ENCODE measurements at regions not wholly inside any gene's neighbourhood (a gene's known extent, or its start where the extent isn't known, plus 50 kb on each side); places are given as distances from the start of the nearest gene placed in this dataset.
"Not testable (repeated sequence)": the region's sequence is repeated elsewhere in the genome, so short reads cannot be mapped to it uniquely, and the experiment has no call there.

DNA sequence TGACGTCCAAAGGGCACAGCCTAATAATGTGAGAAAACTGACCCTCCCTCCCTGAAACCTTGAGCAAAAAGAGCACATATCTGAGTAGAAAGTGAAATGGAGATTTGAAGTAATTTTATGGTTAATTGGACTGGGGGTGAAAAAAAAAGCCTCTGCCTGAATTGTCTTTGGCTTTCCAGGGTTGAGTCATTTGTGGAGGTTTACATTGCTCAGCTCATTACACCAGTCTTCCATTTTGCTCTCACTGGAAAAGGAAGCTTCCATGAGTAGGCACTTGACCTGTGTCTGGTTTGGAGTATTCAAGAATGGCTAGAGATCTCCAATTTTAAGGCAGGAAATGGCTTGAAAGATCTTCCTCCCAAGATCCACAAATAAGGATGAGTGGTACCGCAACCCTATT is 273.9 kb downstream of the PDCD6IP start:
- Mint-ChIP-seq H3K36me3 (ENCODE audit: insufficient read depth) (no peaks in the 10 kb centered on the region), H3K9me3 (no peaks in the 10 kb centered on the region), H3K27me3 (ENCODE audit: low read depth) (no peaks in the 10 kb centered on the region), H3K4me3 (no peak overlapping the region), H3K4me1 (ENCODE audit: low read depth) (no peaks in the 10 kb centered on the region)
- ATAC-seq (no peak), DNase-seq (no peak)

DNA sequence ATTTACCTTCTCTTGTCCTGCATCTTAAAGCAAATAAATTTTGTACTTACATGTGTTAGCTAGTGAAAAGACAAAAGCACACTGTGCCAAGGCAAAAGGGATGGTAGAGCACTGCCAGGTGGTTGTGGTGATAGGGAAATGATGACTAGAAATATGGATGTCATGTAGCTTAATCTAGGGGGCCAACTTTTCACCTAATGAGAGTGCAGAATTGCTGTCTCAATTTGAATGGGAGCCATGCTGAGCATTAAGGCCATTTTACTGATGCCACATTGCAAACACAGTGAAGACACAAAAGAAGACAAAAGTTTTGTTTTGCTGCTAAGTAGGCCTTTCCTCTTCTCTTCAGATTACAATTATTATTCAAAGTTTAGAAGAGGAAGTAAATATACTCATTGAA is 274.7 kb downstream of the PDCD6IP start:
- Mint-ChIP-seq H3K36me3 (ENCODE audit: insufficient read depth) (no peaks in the 10 kb centered on the region), H3K27me3 (ENCODE audit: low read depth) (no peaks in the 10 kb centered on the region), H3K4me1 (ENCODE audit: low read depth) (no peaks in the 10 kb centered on the region), H3K4me3 (no peak overlapping the region), H3K9me3 (no peaks in the 10 kb centered on the region)
- no peak for DNase-seq
- no peak for ATAC-seq

DNA sequence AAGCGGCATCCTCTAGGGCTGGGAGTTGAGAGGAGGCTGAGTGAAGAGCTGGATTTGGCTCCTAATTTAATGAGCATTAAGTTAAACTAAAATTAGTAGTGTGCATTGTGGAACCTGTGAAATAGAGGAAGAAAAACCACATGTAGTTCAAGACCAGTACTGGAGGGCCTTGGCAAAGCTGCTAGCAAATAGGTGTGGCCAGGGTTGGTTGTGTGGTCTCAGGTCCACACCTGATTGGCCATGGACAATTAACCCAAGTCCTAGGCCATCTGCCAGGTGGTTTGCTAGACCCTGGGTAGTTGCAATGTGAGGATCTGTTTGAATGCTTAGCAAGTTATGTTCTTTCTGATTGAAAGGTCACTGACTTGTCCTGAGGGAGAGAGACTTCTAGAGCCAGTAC is 275.5 kb downstream of the PDCD6IP start:
- no peaks in the 10 kb centered on the region for H3K9me3 Mint-ChIP-seq
- no peaks in the 10 kb centered on the region for H3K27me3 Mint-ChIP-seq (ENCODE audit: low read depth)

DNA sequence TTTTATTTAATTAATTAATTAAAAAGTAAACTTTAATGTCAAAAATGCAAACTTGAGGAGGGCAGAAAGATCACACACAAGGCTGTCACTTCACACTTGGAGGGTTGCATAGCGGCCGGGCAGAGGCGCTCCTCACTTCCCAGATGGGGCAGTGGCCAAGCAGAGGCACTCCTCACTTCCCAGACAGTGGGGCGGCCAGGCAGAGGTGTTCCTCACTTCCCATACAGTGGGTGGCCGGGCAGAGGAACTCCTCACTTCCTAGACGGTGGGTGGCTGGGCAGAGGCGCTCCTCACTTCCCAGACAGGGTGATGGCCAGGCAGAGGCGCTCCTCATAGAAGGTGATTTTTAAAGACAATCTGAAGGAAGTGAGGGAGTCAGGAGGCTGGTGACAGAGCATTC is 277.5 kb downstream of the PDCD6IP start:
- Mint-ChIP-seq H3K36me3 (ENCODE audit: insufficient read depth) (no peaks in the 10 kb centered on the region), H3K4me3 (no peak overlapping the region), H3K4me1 (ENCODE audit: low read depth) (no peaks in the 10 kb centered on the region), H3K9me3 (no peaks in the 10 kb centered on the region), H3K27me3 (ENCODE audit: low read depth) (no peaks in the 10 kb centered on the region)
- DNase-seq: no peak
- ATAC-seq: no peak

More for the DNA sequence above, 275.5 kb downstream of the PDCD6IP start:
- Mint-ChIP-seq H3K4me3 (no peak overlapping the region), H3K36me3 (ENCODE audit: insufficient read depth) (no peaks in the 10 kb centered on the region), H3K4me1 (ENCODE audit: low read depth) (no peaks in the 10 kb centered on the region)
- no peak for ATAC-seq
- DNase-seq: no peak

DNA sequence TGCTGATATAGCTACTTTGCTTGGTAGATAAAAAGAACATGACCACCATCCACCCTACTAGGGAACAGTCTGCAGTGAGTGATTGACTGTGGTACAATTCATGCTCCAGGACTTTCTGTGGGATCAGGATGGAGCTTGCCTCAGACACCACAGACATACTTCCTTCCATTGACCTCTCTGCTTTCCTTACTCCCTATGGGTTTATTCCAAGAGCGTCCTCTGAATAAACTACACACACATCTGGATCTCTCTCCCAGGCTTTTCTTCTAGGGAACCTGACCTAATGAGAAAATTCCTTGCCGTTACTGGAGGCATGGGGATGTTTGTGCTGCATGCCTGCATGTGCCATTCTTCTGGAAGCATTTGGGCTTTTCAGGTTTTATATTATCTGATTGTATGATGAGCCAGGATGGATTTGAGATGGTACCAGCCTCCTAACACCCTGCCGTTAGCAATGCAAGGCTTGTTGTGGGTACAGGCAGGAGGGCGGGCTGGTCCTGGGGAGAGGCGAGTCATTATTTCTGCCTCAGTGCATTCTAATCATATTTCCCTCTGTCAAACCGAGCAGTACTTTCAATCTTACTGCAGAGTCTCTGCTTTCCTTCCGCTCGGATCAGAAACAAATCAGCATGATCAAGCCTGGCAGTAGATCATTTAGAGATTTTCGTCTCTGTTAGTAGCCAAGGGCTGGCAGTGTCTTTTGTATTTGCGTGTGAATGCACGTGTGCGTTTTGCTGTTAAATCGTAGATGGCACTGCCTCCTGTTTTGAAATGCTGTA is 279.2 kb downstream of the PDCD6IP start:
- Mint-ChIP-seq H3K9me3 (no peaks in the 10 kb centered on the region), H3K27me3 (ENCODE audit: low read depth) (no peaks in the 10 kb centered on the region), H3K4me3 (no peak overlapping the region), H3K36me3 (ENCODE audit: insufficient read depth) (no peaks in the 10 kb centered on the region), H3K4me1 (ENCODE audit: low read depth) (no peaks in the 10 kb centered on the region)
- DNase-seq (no peak), ATAC-seq (no peak)

DNA sequence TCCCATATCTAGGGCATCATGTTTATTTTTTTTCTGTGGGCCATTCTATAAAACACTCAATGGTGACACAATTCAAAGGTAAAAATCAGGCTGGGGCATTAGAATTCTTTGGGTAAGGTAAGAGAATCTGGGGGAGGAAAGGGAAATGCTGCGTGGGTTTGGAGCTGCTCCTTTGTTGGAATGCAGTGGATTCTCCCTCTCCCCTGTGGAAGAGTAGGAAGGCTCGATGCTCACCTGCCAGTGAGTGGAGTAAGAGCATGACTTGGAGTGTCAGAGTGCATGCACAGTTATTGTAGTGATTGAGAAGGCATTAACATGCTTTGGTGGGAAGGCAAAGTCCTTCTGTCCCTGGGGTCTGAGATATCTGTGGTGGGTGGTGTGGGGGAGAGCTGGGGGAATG is 280.0 kb downstream of the PDCD6IP start:
- Mint-ChIP-seq H3K4me3 (no peak overlapping the region), H3K36me3 (ENCODE audit: insufficient read depth) (no peaks in the 10 kb centered on the region), H3K27me3 (ENCODE audit: low read depth) (no peaks in the 10 kb centered on the region), H3K9me3 (no peaks in the 10 kb centered on the region), H3K4me1 (ENCODE audit: low read depth) (no peaks in the 10 kb centered on the region)
- DNase-seq (no peak), ATAC-seq (no peak)

DNA sequence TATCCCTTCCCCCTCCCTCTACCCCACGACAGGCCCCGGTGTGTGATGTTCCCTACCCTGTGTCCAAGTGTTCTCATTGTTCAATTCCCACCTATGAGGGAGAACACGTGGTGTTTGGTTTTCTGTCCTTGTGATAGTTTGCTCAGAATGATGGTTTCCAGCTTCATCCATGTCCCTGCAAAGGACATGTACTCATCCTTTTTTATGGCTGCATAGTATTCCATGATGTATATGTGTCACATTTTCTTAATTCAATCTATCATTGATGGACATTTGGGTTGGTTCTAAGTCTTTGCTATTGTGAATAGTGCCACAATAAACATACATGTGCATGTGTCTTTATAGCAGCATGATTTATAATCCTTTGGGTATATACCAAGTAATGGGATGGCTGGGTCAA is 281.4 kb downstream of the PDCD6IP start:
- not testable (repeated sequence) for H3K4me1 Mint-ChIP-seq (ENCODE audit: low read depth); DNase-seq; H3K27me3 Mint-ChIP-seq (ENCODE audit: low read depth); H3K9me3 Mint-ChIP-seq; ATAC-seq; H3K4me3 Mint-ChIP-seq; H3K36me3 Mint-ChIP-seq (ENCODE audit: insufficient read depth)

DNA sequence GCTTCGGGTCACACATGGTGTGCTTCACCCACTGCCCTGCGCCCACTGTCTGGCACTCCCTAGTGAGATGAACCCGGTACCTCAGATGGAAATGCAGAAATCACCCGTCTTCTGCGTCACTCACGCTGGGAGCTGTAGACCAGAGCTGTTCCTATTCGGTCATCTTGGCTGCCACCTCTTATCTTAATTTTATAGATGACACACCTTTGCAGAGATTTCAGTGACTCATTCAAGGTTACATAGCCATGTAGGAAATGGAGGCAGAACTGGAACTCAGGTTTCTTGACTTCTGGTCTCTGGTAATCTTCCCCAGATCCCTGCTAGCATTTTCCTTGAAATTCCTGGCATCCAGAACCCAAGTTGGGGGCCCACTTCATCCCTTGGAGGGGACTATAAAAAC is 291.9 kb downstream of the PDCD6IP start:
- not testable (repeated sequence) for H3K4me3 Mint-ChIP-seq; ATAC-seq; H3K27me3 Mint-ChIP-seq (ENCODE audit: low read depth); H3K9me3 Mint-ChIP-seq; DNase-seq; H3K36me3 Mint-ChIP-seq (ENCODE audit: insufficient read depth); H3K4me1 Mint-ChIP-seq (ENCODE audit: low read depth)

DNA sequence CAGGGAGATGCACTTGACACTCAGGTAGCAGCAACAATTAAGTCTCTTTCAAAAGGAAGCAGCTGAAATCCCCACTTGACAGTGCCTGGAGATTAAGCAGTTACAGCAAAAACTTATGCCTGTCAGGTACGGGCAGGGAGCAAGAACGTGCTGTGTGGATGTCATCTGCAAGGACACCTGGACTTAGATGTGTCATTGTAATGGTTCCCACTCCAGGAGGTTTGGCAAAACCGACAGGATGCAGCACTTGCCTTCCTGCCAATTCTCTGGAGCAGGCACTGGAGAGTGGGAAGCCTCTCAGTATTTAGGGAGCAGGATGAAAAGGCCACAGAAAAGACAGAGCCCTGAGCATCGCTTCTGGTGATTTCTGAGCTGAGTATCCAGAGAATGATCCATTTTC is 292.4 kb downstream of the PDCD6IP start:
- ATAC-seq: no peak
- H3K4me3 Mint-ChIP-seq: no peak overlapping the region
- H3K4me1 Mint-ChIP-seq (ENCODE audit: low read depth): no peaks in the 10 kb centered on the region
- H3K27me3 Mint-ChIP-seq (ENCODE audit: low read depth): peaks cover 10% of the 10 kb centered on the region
- no peak for DNase-seq
- no peaks in the 10 kb centered on the region for H3K9me3 Mint-ChIP-seq
- H3K36me3 Mint-ChIP-seq (ENCODE audit: insufficient read depth): no peaks in the 10 kb centered on the region

DNA sequence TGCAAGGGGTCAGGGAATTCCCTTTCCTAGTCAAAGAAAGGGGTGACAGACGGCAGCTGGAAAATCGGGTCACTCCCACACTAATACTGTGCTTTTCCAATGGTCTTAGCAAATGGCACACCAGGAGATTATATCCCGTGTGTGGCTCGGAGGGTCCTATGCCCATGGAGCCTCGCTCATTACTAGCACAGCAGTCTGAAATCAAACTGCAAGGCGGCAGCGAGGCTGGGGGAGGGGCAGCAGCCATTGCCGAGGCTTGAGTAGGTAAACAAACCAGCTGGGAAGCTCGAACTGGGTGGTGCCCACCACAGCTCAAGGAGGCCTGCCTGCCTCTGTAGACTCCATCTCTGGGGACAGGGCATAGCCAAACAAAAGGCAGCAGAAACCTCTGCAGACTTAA is 295.9 kb downstream of the PDCD6IP start:
- not testable (repeated sequence) for H3K9me3 Mint-ChIP-seq; ATAC-seq; H3K36me3 Mint-ChIP-seq (ENCODE audit: insufficient read depth); H3K27me3 Mint-ChIP-seq (ENCODE audit: low read depth); H3K4me1 Mint-ChIP-seq (ENCODE audit: low read depth); H3K4me3 Mint-ChIP-seq; DNase-seq

DNA sequence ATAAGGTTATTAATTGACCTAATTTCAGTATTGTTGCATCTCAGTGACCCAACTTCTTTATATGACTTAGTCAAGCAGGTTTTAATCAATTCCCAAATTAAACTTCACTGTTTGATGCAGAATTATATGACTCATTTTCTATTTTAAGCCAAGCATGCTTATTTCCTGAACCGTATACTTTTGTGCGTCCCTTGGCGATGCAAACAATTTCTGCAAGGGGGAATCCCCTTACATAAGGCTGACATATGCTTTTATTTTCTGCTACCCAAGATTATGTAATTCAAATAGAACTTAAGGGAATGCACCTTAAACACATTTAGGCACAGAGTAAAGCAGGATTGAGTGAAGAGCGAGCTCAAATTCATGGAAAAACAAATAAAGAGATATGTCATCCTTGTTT is 303.9 kb downstream of the PDCD6IP start:
- no peaks in the 10 kb centered on the region for H3K9me3 Mint-ChIP-seq
- no peak for ATAC-seq

DNA sequence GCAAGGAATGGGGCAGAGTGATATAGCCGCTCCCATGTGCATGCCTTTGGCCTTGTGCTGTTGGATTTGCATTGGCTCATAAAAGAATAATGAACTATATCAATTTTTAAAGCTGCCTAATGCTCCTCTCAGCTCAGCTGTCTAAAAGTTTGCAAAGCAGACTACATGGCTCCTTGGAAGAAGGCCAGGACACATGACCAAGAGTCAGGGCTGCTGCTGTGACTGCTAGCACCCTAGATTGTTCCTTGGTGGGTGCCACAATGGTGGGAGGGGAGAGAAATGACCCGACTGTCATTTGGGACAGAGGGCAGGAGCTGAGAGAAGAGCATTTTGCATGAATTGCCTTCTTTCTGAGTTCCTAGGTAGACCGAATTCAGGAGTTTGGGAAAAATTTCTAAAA is 307.9 kb downstream of the PDCD6IP start:
- peaks cover 12% of the 10 kb centered on the region for H3K27me3 Mint-ChIP-seq (ENCODE audit: low read depth)
- no peak for DNase-seq
- no peaks in the 10 kb centered on the region for H3K36me3 Mint-ChIP-seq (ENCODE audit: insufficient read depth)
- no peaks in the 10 kb centered on the region for H3K9me3 Mint-ChIP-seq
- no peak overlapping the region for H3K4me3 Mint-ChIP-seq
- no peaks in the 10 kb centered on the region for H3K4me1 Mint-ChIP-seq (ENCODE audit: low read depth)
- ATAC-seq: no peak

More for the DNA sequence above, 303.9 kb downstream of the PDCD6IP start:
- H3K36me3 Mint-ChIP-seq (ENCODE audit: insufficient read depth): no peaks in the 10 kb centered on the region
- no peak for DNase-seq
- no peaks in the 10 kb centered on the region for H3K4me1 Mint-ChIP-seq (ENCODE audit: low read depth)
- H3K27me3 Mint-ChIP-seq (ENCODE audit: low read depth): peaks cover 12% of the 10 kb centered on the region
- H3K4me3 Mint-ChIP-seq: no peak overlapping the region

DNA sequence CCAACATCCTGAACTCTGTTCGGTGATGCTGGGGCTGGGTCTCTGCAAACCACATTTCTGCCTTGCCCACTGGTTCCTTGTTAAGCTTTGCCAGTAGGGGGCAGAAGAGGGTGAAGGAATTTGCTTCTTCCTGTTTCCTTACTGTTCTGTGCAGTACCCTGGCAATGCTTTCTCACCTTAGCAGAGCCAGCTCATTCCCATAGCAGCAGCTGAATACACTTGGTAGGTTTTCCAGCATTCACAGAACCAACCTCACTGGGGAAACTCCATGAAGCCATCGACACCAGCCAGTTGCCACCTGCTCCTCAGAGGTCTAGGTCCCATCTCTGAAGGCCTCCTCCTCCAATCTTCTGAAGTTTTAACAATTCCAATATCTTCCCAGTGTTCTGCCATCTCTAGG is 308.4 kb downstream of the PDCD6IP start:
- H3K4me1 Mint-ChIP-seq (ENCODE audit: low read depth): no peaks in the 10 kb centered on the region
- DNase-seq (no peak), ATAC-seq (no peak)
- no peaks in the 10 kb centered on the region for H3K36me3 Mint-ChIP-seq (ENCODE audit: insufficient read depth)
- no peak overlapping the region for H3K4me3 Mint-ChIP-seq
- no peaks in the 10 kb centered on the region for H3K9me3 Mint-ChIP-seq
- H3K27me3 Mint-ChIP-seq (ENCODE audit: low read depth): peaks cover 12% of the 10 kb centered on the region

DNA sequence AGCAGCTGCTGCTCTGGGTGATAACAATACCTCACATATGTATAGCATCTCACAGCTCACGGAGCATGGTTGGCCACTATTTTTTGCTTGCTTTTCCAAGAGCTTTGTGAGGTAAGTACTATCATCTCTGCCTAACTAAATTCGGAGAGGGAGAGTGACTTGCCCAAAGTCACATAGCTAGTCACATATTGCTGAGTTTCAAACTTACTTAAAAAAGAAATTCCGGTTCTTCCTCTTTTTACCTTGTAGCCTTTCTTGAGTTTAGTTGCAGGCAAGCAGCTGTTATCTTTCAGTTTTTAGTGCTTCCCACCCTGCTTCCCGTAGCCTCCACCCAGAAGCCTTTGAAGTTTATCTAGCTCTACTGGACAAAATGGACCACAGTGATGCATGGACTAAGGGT is 309.2 kb downstream of the PDCD6IP start:
- Mint-ChIP-seq H3K27me3 (ENCODE audit: low read depth) (peaks cover 9% of the 10 kb centered on the region), H3K9me3 (no peaks in the 10 kb centered on the region), H3K4me1 (ENCODE audit: low read depth) (no peaks in the 10 kb centered on the region), H3K4me3 (no peak overlapping the region), H3K36me3 (ENCODE audit: insufficient read depth) (no peaks in the 10 kb centered on the region)
- DNase-seq (no peak), ATAC-seq (no peak)

DNA sequence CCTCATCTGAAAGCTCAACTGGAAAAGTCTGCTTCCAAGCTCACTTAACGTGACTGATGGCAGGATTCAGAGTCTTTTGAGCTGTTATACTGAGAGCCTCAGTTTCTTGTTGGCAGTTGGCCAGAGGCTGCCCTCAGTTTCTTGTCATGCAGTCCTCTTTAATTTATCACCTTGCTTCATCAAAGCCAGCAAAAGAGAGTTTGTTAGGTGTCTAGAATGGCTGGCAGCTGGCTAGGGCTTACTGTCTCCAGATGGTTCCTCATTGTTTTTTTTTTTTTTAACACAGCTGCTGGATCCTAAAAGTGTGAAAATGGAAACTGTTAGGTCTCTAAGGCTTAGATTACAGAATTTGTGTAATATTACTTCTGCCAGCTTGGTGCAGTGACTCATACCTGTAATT is 310.6 kb downstream of the PDCD6IP start:
- no peaks in the 10 kb centered on the region for H3K4me1 Mint-ChIP-seq (ENCODE audit: low read depth)

DNA sequence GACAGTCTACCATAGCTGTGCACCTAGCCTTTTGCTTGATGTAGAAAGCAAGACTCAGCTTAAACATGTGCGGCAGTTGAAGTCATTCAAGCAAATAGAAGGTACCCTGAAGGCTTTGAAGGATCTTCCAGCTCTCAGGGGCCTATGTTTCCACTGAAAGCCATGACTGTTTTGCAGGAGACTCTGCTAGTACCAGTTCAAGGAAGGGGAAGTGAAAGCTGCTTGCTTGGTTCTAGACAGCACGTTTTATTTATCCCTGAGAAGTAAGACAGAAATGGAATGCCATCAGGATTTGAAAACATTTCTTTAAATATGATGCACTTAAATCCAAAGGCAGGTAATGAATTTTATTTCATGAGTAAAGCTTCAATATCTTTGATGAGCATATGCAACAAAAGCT is 311.4 kb downstream of the PDCD6IP start:
- H3K36me3 Mint-ChIP-seq (ENCODE audit: insufficient read depth): no peaks in the 10 kb centered on the region
- H3K4me3 Mint-ChIP-seq: no peak overlapping the region
- peaks cover 2% of the 10 kb centered on the region for H3K27me3 Mint-ChIP-seq (ENCODE audit: low read depth)
- DNase-seq: no peak
- H3K4me1 Mint-ChIP-seq (ENCODE audit: low read depth): no peaks in the 10 kb centered on the region
- H3K9me3 Mint-ChIP-seq: no peaks in the 10 kb centered on the region
- ATAC-seq: no peak

More for the DNA sequence above, 310.6 kb downstream of the PDCD6IP start:
- Mint-ChIP-seq H3K36me3 (ENCODE audit: insufficient read depth) (no peaks in the 10 kb centered on the region), H3K4me3 (no peak overlapping the region), H3K9me3 (no peaks in the 10 kb centered on the region), H3K27me3 (ENCODE audit: low read depth) (peaks cover 8% of the 10 kb centered on the region)
- no peak for DNase-seq
- ATAC-seq: no peak
